ENCODE measurements at regions not wholly inside any gene's neighbourhood (a gene's known extent, or its start where the extent isn't known, plus 50 kb on each side); places are given as distances from the start of the nearest gene placed in this dataset.
"Not testable (repeated sequence)": the region's sequence is repeated elsewhere in the genome, so short reads cannot be mapped to it uniquely, and the experiment has no call there.

DNA sequence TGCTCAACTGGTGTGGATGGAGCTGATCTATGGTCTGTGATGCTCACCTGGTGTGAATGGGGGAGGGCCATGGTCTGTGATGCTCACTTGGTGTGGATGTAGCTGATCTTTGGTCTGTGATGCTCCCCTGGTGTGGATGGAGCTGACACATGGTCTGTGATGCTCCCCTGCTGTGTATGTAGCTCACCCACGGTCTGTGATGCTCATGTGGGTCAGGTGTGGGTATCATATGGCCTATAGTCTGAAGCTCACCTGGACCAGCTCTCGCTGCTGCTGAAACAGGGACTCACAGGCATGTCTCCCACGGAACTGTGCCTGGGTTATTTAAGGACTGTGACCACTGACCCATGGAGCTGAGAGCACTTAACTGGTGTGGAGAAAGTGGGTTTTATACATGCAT is 109.7 kb downstream of the CRLF2 start:
- no peak for TF ChIP-seq CTCF (conservative IDR thresholded peaks at IDR 0.05; ENCODE audit: low read depth, low read length)
- no peak overlapping the region for H3K4me3 ChIP-seq (ENCODE audit: low read depth, low read length)
- DNase-seq (ENCODE audit: low read depth), result no peak

DNA sequence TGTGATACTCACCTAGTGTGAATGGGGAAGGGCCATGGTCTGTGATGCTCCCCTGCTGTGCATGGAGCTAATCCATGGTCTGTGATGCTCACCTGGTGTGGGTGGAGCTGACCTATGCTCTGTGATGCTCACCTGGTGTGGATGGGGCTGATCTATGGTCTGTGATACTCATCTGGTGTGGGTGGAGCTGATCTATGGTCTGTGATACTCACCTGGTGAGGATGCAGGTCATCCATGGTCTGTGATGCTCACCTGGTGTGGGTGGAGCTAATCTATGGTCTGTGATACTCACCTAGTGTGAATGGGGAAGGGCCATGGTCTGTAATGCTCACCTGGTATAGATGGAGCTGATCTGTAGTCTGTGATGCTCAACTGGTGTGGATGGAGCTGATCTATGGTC is 110.2 kb downstream of the CRLF2 start:
- not testable (repeated sequence) for H3K4me3 ChIP-seq (ENCODE audit: low read depth, low read length); DNase-seq (ENCODE audit: low read depth)

- TF ChIP-seq CTCF (conservative IDR thresholded peaks at IDR 0.05; ENCODE audit: low read depth, low read length), result no peak
- DNase-seq (ENCODE audit: low read depth), result no peak
Measured at GRCh38 chrX:1099146-1099770, 113.2 kb downstream of the CRLF2 start.

DNA sequence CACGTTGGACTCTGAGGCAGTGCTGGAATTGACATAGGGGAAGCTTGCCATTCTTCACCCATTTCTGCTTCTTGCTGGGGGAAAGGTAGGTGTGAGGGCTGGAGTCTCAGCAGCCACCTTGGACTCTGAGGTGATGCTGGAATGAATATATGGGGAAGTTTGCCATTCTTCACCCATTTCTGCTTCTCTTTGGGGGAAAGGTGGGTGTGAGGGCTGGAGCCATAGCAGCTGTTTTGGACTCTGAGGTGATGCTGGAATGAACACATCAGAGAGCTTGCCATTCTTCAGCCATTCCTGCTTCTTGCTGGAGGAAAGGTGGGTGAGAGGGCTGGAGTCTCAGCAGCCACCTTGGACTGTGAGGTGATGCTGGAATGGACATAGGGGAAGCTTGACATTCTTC is 115.1 kb downstream of the CRLF2 start:
- DNase-seq (ENCODE audit: low read depth), result no peak
- TF ChIP-seq CTCF (conservative IDR thresholded peaks at IDR 0.05; ENCODE audit: low read depth, low read length), result no peak
- H3K4me3 ChIP-seq (ENCODE audit: low read depth, low read length), result no peak overlapping the region

More at GRCh38 chrX:1099146-1099770, 113.2 kb downstream of the CRLF2 start:
- no peak overlapping the region for H3K4me3 ChIP-seq (ENCODE audit: low read depth, low read length)

GRCh38 chrX:1094566-1095333 is 117.7 kb downstream of the CRLF2 start:
- no peak for DNase-seq (ENCODE audit: low read depth)
- no peak for TF ChIP-seq CTCF (conservative IDR thresholded peaks at IDR 0.05; ENCODE audit: low read depth, low read length)
- H3K4me3 ChIP-seq (ENCODE audit: low read depth, low read length), result no peak overlapping the region

DNA sequence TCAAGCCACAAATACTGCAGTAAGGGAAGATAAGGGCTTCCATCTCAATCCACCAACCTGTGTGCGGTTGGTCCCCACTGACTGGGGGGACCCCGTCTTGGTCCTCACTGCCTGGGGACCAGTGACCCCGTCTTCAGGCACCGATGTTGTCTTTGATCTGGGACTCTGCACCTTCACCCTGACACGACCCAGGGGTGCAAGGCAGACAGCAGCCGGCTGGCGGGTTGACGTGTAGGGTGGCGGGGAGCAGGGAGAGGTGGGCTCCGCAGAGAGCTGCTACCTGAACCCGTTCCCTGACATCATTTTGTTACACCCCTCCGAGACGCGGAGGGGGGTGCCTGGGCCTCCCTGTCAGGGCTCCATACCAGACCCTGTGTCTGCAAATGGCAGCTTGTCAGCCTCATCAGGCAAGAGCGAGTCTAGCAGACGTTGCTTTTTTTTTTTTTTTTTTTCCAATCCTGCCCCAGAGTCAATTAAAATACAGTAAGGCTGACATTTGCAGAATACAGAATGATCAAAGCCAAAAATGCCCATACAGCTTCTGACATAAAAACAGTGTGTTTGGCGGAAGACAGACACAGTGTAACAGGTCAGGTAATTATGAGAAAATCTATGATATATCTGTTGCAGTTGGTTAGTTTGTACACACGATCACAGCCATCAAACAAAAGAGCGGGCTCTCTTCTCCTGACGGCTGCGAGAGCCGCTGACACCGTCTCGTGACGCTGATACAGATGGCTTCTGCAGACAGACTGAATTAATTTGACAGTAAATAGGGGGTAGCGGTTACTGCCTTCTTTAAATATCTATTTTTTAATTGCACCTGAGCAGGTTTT is 118.6 kb downstream of the CRLF2 start:
- no peak for TF ChIP-seq CTCF (conservative IDR thresholded peaks at IDR 0.05; ENCODE audit: low read depth, low read length)
- no peak for DNase-seq (ENCODE audit: low read depth)
- H3K4me3 ChIP-seq (ENCODE audit: low read depth, low read length), result no peak overlapping the region

DNA sequence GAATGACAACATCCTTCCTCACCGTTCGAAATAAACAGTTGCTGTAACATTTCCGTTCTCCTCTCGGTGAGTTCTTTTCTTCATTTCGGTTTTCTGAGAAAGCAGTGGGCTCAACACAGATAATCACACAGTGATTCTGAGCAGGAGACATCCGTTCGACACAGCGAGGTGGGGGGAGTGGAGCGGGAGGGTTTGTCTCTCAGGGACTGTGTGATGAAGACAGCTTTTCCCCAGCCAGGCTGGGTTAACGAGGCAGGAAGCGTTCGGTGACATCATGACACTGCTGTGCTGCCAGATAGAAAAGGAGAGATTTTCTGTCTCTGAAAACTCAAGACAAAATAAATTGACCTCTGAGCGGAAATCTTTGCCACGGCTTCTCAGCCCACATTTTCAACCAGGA is 119.3 kb downstream of the CRLF2 start:
- no peak overlapping the region for H3K4me3 ChIP-seq (ENCODE audit: low read depth, low read length)
- DNase-seq (ENCODE audit: low read depth), result no peak
- TF ChIP-seq CTCF (conservative IDR thresholded peaks at IDR 0.05; ENCODE audit: low read depth, low read length), result no peak
